ENCODE measurements at regions not wholly inside any gene's neighbourhood (a gene's known extent, or its start where the extent isn't known, plus 50 kb on each side); places are given as distances from the start of the nearest gene placed in this dataset.

- WGBS (ENCODE audit: insufficient coverage): 73% methylated on average over 2 of the region's 3 CpGs
- no peaks in the 10 kb centered on the region for H3K27me3 ChIP-seq (ENCODE audit: control insufficient read depth, insufficient read depth, low read length)
These were observed 84.4 kb downstream of the FOXL1 start for GRCh38 chr16:86662740-86663139.

GRCh38 chr16:86663685-86664521 lies 85.6 kb downstream of the FOXL1 start:
- H3K27ac ChIP-seq (ENCODE audit: low read depth, low read length): no peak overlapping the region
- H3K36me3 ChIP-seq (ENCODE audit: control insufficient read depth, insufficient read depth, low read length): no peaks in the 10 kb centered on the region
- 78% methylated on average over 19 of the region's 19 CpGs for WGBS (ENCODE audit: insufficient coverage)
- DNase-seq (ENCODE audit: low read depth in 4 of 6, low spot score in 6 of 6): peak in 2 of 6 donors; percentile 28 to 70
- no peak overlapping the region for H3K4me3 ChIP-seq (ENCODE audit: low read depth, low read length)
- no peaks in the 10 kb centered on the region for H3K27me3 ChIP-seq (ENCODE audit: control insufficient read depth, insufficient read depth, low read length)
- H3K4me1 ChIP-seq (ENCODE audit: control insufficient read depth, insufficient read depth, low read length): peaks cover 4% of the 10 kb centered on the region
- peaks cover 4% of the 10 kb centered on the region for H3K9me3 ChIP-seq (ENCODE audit: control insufficient read depth, insufficient read depth, low read length)

More at GRCh38 chr16:86662740-86663139, 84.4 kb downstream of the FOXL1 start:
- no peak overlapping the region for H3K27ac ChIP-seq (ENCODE audit: low read depth, low read length)
- H3K9me3 ChIP-seq (ENCODE audit: control insufficient read depth, insufficient read depth, low read length): peaks cover 4% of the 10 kb centered on the region
- no peak overlapping the region for H3K4me3 ChIP-seq (ENCODE audit: low read depth, low read length)
- no peaks in the 10 kb centered on the region for H3K36me3 ChIP-seq (ENCODE audit: control insufficient read depth, insufficient read depth, low read length)
- DNase-seq (ENCODE audit: low read depth in 4 of 6, low spot score in 6 of 6): no peak
- peaks cover 4% of the 10 kb centered on the region for H3K4me1 ChIP-seq (ENCODE audit: control insufficient read depth, insufficient read depth, low read length)

GRCh38 chr16:86664522-86665318 lies 86.4 kb downstream of the FOXL1 start:
- DNase-seq (ENCODE audit: low read depth in 4 of 6, low spot score in 6 of 6): no peak
- no peak overlapping the region for H3K27ac ChIP-seq (ENCODE audit: low read depth, low read length)
- H3K36me3 ChIP-seq (ENCODE audit: control insufficient read depth, insufficient read depth, low read length): no peaks in the 10 kb centered on the region
- 91% methylated on average over 9 of the region's 11 CpGs for WGBS (ENCODE audit: insufficient coverage)
- H3K9me3 ChIP-seq (ENCODE audit: control insufficient read depth, insufficient read depth, low read length): peaks cover 4% of the 10 kb centered on the region
- H3K27me3 ChIP-seq (ENCODE audit: control insufficient read depth, insufficient read depth, low read length): peaks cover 5% of the 10 kb centered on the region
- H3K4me3 ChIP-seq (ENCODE audit: low read depth, low read length): no peak overlapping the region
- peaks cover 11% of the 10 kb centered on the region for H3K4me1 ChIP-seq (ENCODE audit: control insufficient read depth, insufficient read depth, low read length)

GRCh38 chr16:86665319-86665675 lies 86.9 kb downstream of the FOXL1 start:
- no peaks in the 10 kb centered on the region for H3K36me3 ChIP-seq (ENCODE audit: control insufficient read depth, insufficient read depth, low read length)
- 92% methylated on average over 2 of the region's 2 CpGs for WGBS (ENCODE audit: insufficient coverage)
- peaks cover 16% of the 10 kb centered on the region for H3K4me1 ChIP-seq (ENCODE audit: control insufficient read depth, insufficient read depth, low read length)
- no peak overlapping the region for H3K4me3 ChIP-seq (ENCODE audit: low read depth, low read length)
- no peak overlapping the region for H3K27ac ChIP-seq (ENCODE audit: low read depth, low read length)
- no peak for DNase-seq (ENCODE audit: low read depth in 4 of 6, low spot score in 6 of 6)
- no peaks in the 10 kb centered on the region for H3K9me3 ChIP-seq (ENCODE audit: control insufficient read depth, insufficient read depth, low read length)
- H3K27me3 ChIP-seq (ENCODE audit: control insufficient read depth, insufficient read depth, low read length): peaks cover 6% of the 10 kb centered on the region

GRCh38 chr16:86665929-86666328 lies 87.6 kb downstream of the FOXL1 start:
- Histone ChIP-seq H3K9me3 (ENCODE audit: control insufficient read depth, insufficient read depth, low read length) (no peaks in the 10 kb centered on the region), H3K27me3 (ENCODE audit: control insufficient read depth, insufficient read depth, low read length) (peaks cover 6% of the 10 kb centered on the region), H3K36me3 (ENCODE audit: control insufficient read depth, insufficient read depth, low read length) (no peaks in the 10 kb centered on the region), H3K4me3 (ENCODE audit: low read depth, low read length) (no peak overlapping the region), H3K4me1 (ENCODE audit: control insufficient read depth, insufficient read depth, low read length) (peaks cover 23% of the 10 kb centered on the region), H3K27ac (ENCODE audit: low read depth, low read length) (no peak overlapping the region)
- WGBS (ENCODE audit: insufficient coverage): 100% methylated on average over 2 of the region's 3 CpGs
- no peak for DNase-seq (ENCODE audit: low read depth in 4 of 6, low spot score in 6 of 6)

GRCh38 chr16:86667035-86667434 lies 88.7 kb downstream of the FOXL1 start:
- Histone ChIP-seq H3K4me3 (ENCODE audit: low read depth, low read length) (no peak overlapping the region), H3K36me3 (ENCODE audit: control insufficient read depth, insufficient read depth, low read length) (no peaks in the 10 kb centered on the region), H3K4me1 (ENCODE audit: control insufficient read depth, insufficient read depth, low read length) (peaks cover 31% of the 10 kb centered on the region), H3K27ac (ENCODE audit: low read depth, low read length) (no peak overlapping the region), H3K27me3 (ENCODE audit: control insufficient read depth, insufficient read depth, low read length) (peaks cover 8% of the 10 kb centered on the region), H3K9me3 (ENCODE audit: control insufficient read depth, insufficient read depth, low read length) (no peaks in the 10 kb centered on the region)
- peak in 1 of 6 donors; percentile 76 for DNase-seq (ENCODE audit: low read depth in 4 of 6, low spot score in 6 of 6)
- WGBS (ENCODE audit: insufficient coverage): 93% methylated on average over 2 of the region's 3 CpGs

- Histone ChIP-seq H3K27ac (ENCODE audit: low read depth, low read length) (no peak overlapping the region), H3K4me3 (ENCODE audit: low read depth, low read length) (no peak overlapping the region), H3K9me3 (ENCODE audit: control insufficient read depth, insufficient read depth, low read length) (no peaks in the 10 kb centered on the region), H3K36me3 (ENCODE audit: control insufficient read depth, insufficient read depth, low read length) (no peaks in the 10 kb centered on the region), H3K4me1 (ENCODE audit: control insufficient read depth, insufficient read depth, low read length) (peaks cover 33% of the 10 kb centered on the region), H3K27me3 (ENCODE audit: control insufficient read depth, insufficient read depth, low read length) (peaks cover 10% of the 10 kb centered on the region)
- no peak for DNase-seq (ENCODE audit: low read depth in 4 of 6, low spot score in 6 of 6)
- 77% methylated on average over 5 of the region's 8 CpGs for WGBS (ENCODE audit: insufficient coverage)
These were observed 90.0 kb downstream of the FOXL1 start for GRCh38 chr16:86668136-86668910.

GRCh38 chr16:86669285-86669805 lies 91.0 kb downstream of the FOXL1 start:
- H3K27ac ChIP-seq (ENCODE audit: low read depth, low read length): peak overlapping the region; percentile 16
- no peak for DNase-seq (ENCODE audit: low read depth in 4 of 6, low spot score in 6 of 6)
- H3K36me3 ChIP-seq (ENCODE audit: control insufficient read depth, insufficient read depth, low read length): no peaks in the 10 kb centered on the region
- WGBS (ENCODE audit: insufficient coverage): 58% methylated on average over 9 of the region's 10 CpGs
- no peaks in the 10 kb centered on the region for H3K9me3 ChIP-seq (ENCODE audit: control insufficient read depth, insufficient read depth, low read length)
- no peak overlapping the region for H3K4me3 ChIP-seq (ENCODE audit: low read depth, low read length)
- H3K27me3 ChIP-seq (ENCODE audit: control insufficient read depth, insufficient read depth, low read length): peaks cover 10% of the 10 kb centered on the region
- peaks cover 33% of the 10 kb centered on the region for H3K4me1 ChIP-seq (ENCODE audit: control insufficient read depth, insufficient read depth, low read length)
